SIG-M5 (cell line): ENCODE measurements at regions not wholly inside any gene's neighbourhood (a gene's known extent, or its start where the extent isn't known, plus 50 kb on each side); places are given as distances from the start of the nearest gene placed in this dataset.

Source experiments
- DNase-seq: peaks from one replicate; lab custom pipeline; 2025; lab: John Stamatoyannopoulos, UW

GRCh38 chr2:38171208-38171855, 95.4 kb upstream of the CYP1B1 start:
- no peak for DNase-seq

DNA sequence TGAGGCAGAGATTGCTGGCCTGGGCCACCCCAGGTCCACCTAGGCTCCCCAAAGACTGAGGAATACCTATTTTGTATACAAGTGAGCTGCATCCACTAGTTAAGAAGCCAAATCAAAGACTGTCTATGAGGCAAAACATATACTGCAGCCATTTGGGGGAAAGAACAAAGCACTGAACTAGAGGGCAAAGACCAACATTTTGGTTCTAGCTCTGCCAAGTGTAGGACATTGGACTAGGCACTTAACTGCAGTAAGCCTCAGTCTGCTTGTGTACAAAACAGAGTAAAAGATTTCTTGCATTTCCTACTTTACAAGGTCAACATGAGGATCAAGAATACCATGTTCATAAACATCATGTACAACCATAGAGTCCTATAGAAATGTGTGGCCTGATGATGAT, 94.8 kb upstream of the CYP1B1 start:
- DNase-seq: no peak

GRCh38 chr2:38170067-38170466, 94.1 kb upstream of the CYP1B1 start:
- DNase-seq: no peak

GRCh38 chr2:38168710-38169480, 92.9 kb upstream of the CYP1B1 start:
- DNase-seq: peak; percentile 16

DNA sequence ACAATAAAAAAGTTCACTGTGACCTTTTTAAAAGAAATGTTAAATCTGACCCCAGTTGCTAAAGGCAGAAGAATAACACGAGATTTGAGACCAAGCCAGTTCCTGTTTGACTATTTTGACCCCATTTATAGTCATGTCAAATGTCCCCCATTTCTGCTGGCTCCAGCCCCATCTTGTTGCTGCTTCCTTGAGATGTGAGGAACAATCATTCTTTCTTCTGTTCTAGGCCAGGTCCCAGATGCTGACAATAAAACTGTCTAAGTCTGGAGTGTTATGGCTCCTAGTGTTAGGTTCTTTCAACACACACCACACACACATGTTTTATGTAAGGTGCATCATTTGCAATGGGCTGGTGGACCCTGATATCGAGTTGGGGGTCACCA, 92.0 kb upstream of the CYP1B1 start:
- DNase-seq: no peak

DNA sequence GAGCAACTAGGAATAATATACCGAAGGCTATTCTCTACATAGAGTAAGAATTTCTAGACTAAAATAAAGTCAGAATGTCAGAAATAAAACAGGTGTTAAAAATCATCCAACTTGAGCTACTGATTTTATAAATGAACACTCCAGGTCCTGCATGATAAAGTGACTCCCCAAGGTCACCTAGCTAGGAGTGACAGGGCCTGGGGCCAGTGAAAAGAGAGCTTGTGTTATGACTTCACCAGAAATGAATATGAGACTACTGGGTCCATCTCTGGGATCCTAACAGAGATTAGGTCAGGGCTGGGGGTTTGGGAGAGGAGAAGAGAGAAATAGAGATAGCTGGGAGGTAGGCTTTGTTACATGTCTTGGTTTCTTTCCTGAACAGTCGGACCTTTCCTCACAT, 89.7 kb upstream of the CYP1B1 start:
- DNase-seq: no peak

- no peak for DNase-seq
These were observed 88.9 kb upstream of the CYP1B1 start for GRCh38 chr2:38164881-38165280.

DNA sequence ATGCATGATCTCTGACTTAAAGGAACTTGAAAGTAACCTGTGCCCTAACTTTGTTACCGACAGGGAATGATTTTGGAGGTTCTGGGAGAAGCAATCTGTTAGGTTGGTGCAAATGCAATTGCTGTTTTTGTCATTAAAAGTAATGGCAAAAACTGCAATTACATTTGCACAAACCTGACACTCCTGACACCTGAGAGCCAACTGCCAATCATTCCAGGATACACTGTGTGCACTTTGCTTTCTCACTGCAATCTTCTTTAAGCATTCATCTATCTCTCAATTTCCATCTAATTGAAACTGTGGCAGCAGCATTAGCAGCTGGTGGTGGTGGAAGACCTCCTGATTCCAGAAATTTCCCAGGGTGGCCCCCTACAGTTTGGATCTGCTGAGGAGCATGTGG, 87.6 kb upstream of the CYP1B1 start:
- no peak for DNase-seq

DNA sequence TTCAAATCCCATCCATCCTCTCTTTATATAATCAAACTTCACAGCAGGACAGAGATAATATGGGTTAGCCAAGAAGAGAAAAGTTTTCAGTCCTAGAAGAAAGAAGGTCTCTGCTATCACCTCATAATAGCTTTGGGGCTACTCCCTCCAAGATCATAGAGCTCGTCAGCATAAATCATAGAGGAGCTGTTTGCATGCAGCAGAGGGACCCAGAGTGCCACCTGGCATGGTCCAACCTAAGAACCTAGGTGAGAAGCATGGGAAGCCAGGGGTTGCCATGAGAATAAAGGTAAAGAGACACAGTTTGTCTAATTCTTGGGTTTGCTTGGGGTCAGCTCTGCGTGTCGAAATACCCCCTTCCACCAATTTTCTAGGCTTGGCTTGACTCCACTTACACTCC, 87.1 kb upstream of the CYP1B1 start:
- DNase-seq: no peak

DNA sequence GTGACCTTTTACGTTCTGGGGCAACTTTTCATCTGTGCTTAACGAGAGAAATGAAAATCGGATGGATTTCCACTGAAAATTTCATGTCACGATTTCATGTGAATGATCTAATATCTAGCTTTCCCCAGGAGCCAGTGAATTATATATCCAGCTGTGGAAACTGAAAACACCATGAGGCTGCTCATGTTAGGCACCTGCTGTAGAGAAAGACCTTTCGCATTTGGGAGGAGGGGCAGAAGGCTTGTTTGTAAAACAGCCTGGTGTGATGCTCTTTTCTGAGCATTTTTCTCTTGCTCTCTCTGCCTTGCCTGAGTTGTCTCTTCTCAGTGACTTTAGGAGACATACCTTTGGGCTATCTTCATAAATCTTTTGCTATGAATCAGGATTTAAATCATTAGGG, 84.6 kb upstream of the CYP1B1 start:
- DNase-seq: no peak

DNA sequence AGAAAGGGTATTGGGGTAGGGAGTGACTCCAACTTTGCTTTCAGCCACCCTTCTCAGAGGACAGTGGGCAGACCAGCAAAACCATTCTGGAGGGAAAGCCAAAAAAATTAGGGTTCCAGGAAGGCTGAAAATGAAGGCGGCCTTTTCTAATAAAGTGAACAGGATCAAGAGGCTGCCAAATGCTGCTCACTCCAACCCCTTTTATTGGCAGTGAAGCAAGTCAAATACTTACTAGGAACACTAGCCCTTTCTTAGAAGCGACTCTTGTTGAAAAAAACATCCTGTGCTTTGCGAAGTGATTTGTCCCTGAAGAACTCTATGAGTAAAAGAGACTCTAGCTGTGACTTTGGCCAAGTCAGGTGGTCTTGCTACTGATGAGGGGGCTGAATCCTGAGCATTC, 83.6 kb upstream of the CYP1B1 start:
- no peak for DNase-seq

DNA sequence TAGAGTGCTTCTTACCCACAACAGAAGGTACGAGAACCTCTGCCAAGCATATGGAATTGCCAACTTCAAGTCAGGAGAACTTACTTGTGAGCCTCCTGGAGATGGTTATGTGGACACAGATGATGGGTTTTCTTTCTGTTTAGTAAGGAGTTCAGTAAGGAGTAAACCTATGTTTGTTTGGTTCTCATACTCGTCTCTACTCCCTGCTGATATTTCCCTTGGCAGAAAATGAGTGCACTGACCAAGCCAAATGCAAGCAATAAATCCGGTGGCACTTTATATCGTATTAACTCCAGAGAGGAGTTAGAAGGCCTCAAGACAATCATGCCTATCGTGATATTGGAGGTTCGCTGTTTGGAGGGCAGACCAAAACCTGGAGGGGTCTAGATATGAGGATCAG, 83.2 kb upstream of the CYP1B1 start:
- DNase-seq: no peak

- DNase-seq: no peak
These were observed 82.6 kb upstream of the CYP1B1 start for GRCh38 chr2:38158378-38159118.

GRCh38 chr2:38156436-38156835, 80.5 kb upstream of the CYP1B1 start:
- no peak for DNase-seq

- DNase-seq: no peak
These were observed 79.1 kb upstream of the CYP1B1 start for GRCh38 chr2:38155015-38155414.

DNA sequence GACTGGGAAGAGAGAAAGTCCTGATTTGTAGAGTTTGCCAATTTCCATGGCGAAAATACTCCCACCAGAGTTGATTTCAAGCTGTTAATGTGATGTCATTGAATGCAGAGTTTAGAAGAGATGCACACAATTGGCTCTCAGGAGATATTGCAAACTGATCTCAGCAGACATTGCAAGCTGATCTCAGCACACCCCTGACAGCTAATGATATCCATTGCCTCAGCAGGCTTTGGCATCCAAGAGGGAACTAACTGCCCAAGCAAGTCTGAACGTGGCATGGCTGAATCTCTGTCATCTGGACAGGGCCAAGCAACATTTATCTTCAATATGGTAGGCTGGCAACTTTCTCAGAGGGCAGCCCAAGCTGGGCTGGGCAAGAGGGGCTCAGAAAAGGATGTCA, 78.4 kb upstream of the CYP1B1 start:
- no peak for DNase-seq

GRCh38 chr2:38153476-38154135, 77.7 kb upstream of the CYP1B1 start:
- DNase-seq: no peak

- DNase-seq: no peak
These were observed 77.0 kb upstream of the CYP1B1 start for GRCh38 chr2:38152913-38153312.

GRCh38 chr2:38152035-38152434, 76.1 kb upstream of the CYP1B1 start:
- DNase-seq: no peak

- no peak for DNase-seq
These were observed 73.6 kb upstream of the CYP1B1 start for GRCh38 chr2:38149531-38149930.

DNA sequence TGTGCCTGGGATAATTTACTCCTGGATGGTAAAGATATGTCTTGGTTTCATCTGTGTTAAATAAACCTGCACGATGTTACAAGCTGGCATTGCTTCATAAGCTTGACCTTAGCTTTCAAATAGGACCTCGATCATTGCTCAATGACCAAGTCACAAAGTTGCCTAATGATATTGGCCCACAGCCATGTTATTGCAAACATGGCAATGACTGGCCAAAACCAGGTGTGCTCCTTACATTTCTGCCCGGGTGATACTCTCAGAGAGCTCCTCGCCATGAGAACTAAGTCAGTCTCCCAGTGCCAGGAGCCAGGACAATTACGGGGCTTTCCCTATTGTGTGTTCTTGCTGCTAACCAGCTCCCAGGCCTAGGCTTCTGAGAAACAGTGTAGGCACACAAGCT, 72.5 kb upstream of the CYP1B1 start:
- DNase-seq: no peak

GRCh38 chr2:38147333-38148121, 71.6 kb upstream of the CYP1B1 start:
- no peak for DNase-seq
